HUES64 (cell line): ENCODE measurements at regions not wholly inside any gene's neighbourhood (a gene's known extent, or its start where the extent isn't known, plus 50 kb on each side); places are given as distances from the start of the nearest gene placed in this dataset.
A peak's percentile ranks its signal among the peaks of the same experiment; 100 is the strongest.

Experiments used
- H3K27ac ChIP-seq: 2 replicates; pipeline ENCODE4 v1.7.0; 2013; ENCODE audit warnings: low read depth, low read length, inconsistent platforms
- H3K27me3 ChIP-seq: 2 replicates; pipeline ENCODE4 v1.6.1; 2013; ENCODE audit warnings: mild to moderate bottlenecking, low read length; ENCODE audit not compliant: insufficient read depth
- H3K36me3 ChIP-seq: 2 replicates; pipeline ENCODE4 v1.6.1; 2013; ENCODE audit warnings: mild to moderate bottlenecking, low read length; ENCODE audit not compliant: insufficient read depth
- H3K4me1 ChIP-seq: 2 replicates; pipeline ENCODE4 v1.6.1; 2013; ENCODE audit warnings: mild to moderate bottlenecking, low read length, moderate library complexity; ENCODE audit not compliant: insufficient read depth
- H3K4me3 ChIP-seq: 2 replicates; pipeline ENCODE4 v1.5.1; 2013; ENCODE audit warnings: mild to moderate bottlenecking, low read length, moderate library complexity
- H3K9ac ChIP-seq: 2 replicates; pipeline ENCODE4 v1.6.1; 2013; ENCODE audit warnings: mild to moderate bottlenecking, low read depth, low read length
- H3K9me3 ChIP-seq: 2 replicates; pipeline ENCODE4 v1.6.1; 2013; ENCODE audit warnings: low read depth, low read length; ENCODE audit not compliant: insufficient read depth
- WGBS: fragments of 150-250, 120-280 bp; methylation state at CpG from one replicate; pipeline ENCODE4 v1.1.7; 2013; ENCODE audit warnings: missing lambda C conversion rate; 5-methylcytosine and 5-hydroxymethylcytosine counted together

DNA sequence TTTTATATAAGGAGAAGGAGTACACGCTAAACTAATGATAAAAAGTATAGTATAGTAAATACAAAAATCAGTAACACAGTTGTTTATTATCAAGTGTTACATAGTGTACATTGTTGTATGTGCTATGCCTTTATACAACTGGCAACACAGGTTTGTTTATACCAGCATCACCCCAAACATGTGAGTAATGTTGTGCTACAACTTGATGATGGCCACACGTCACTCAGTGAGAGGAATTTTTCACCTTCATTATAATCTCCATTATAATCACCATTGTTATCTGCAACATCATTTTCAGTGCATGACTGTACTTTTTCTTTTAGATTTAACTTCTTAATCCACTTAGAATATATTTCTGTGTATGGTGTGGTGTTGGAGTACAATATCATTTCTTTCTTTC, 204.0 kb upstream of the CTNNB1 start:
- Histone ChIP-seq H3K4me3 (no peak overlapping the region), H3K9me3 (no peaks in the 10 kb centered on the region), H3K36me3 (no peaks in the 10 kb centered on the region), H3K27ac (no peak overlapping the region), H3K27me3 (no peaks in the 10 kb centered on the region), H3K9ac (no peak overlapping the region), H3K4me1 (peaks cover 29% of the 10 kb centered on the region)
- WGBS, result 86% methylated on average over 1 of the region's 2 CpGs

DNA sequence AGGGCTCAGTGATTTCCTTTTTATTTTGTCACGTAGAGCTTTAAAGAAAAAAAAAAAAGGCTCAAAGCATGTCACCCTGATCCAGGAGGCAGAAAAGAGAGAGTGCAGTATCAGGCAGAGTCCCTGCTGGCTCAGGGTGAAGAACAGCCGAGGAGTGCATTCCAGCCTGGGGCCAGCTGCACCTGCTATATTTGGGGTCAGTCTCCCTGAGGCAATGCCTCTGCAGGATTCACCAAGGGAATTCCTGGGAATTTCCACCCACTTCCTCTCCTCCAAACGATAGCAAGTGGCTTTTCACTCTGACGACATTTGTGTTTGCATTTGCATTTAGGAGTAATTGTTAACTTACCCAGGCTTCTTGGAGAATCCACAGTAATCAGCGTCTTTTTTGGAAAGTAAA, 202.9 kb upstream of the CTNNB1 start:
- Histone ChIP-seq H3K4me3 (no peak overlapping the region), H3K9me3 (no peaks in the 10 kb centered on the region), H3K9ac (no peak overlapping the region), H3K36me3 (no peaks in the 10 kb centered on the region), H3K4me1 (peaks cover 34% of the 10 kb centered on the region), H3K27ac (peak overlapping the region; percentile 74), H3K27me3 (no peaks in the 10 kb centered on the region)
- WGBS, result 18% methylated on average over 5 of the region's 5 CpGs

GRCh38 chr3:40996827-40997710, 202.2 kb upstream of the CTNNB1 start:
- Histone ChIP-seq H3K9ac (no peak overlapping the region), H3K4me3 (no peak overlapping the region), H3K4me1 (peaks cover 34% of the 10 kb centered on the region), H3K27ac (peak overlapping the region; percentile 74; the same call in 1 of the 2 replicates), H3K36me3 (no peaks in the 10 kb centered on the region), H3K27me3 (no peaks in the 10 kb centered on the region), H3K9me3 (no peaks in the 10 kb centered on the region)
- WGBS, result 35% methylated on average over 6 of the region's 6 CpGs

DNA sequence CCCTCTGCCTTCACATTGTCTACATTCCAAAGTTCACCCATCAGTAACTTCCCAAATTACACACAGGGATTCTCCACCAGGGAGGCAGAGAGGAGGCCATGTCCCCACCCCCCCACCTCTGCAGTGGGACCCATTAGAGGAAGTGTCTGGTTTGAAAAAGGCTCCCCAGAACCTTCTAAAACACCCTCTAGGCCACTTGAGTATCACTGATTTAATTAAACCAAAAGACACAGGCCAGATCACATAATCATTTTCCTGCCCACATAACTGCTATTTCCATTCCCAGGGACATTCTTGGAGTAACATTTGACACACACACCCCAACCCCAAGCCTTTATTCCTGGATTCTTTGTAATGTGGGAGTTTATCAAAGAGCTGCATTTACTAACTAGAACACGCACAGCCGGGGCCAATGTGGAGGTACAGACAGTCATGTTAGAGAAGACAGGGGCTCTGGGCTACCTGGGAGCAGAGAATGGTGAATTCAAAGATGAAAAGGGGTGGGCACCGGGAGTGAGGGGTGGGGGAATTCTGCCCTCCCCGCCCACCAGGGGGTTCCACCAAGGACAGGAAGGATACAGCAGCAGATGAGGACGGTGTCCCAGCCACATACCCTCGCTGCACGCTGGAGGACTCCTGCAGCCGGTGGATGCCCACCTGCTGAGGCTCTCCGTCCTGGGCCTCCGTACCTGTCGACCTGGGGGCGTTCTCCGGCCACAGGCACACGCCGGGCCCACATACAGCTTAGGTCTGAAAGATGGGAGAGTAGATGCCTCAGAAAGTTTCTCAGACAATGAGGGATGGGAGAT, 201.4 kb upstream of the CTNNB1 start:
- Histone ChIP-seq H3K36me3 (no peaks in the 10 kb centered on the region), H3K27ac (peak overlapping the region; percentile 74; the same call in 1 of the 2 replicates), H3K27me3 (no peaks in the 10 kb centered on the region), H3K9ac (no peak overlapping the region), H3K4me3 (no peak overlapping the region), H3K4me1 (peaks cover 34% of the 10 kb centered on the region), H3K9me3 (no peaks in the 10 kb centered on the region)
- 81% methylated on average over 15 of the region's 15 CpGs for WGBS

DNA sequence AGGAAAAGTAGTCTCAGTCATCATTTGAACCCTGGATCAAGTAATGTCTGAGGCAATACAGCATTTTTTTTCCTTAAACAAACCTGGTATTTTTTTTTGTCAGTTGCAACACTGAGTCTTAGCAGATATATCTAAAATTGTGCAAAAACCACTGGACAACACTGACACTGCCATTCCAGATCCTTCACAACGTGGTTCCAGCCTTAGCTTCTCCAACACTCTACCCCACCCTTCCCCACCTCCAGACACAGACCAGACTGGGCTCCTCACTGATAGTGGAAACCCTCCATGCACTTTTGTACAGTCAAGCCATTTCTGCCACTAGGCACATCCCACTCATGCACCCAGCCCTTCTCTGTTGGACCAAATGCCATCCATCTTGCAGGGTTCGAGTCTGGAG, 199.6 kb upstream of the CTNNB1 start:
- no peaks in the 10 kb centered on the region for H3K27me3 ChIP-seq
- H3K4me1 ChIP-seq, result peaks cover 34% of the 10 kb centered on the region
- no peaks in the 10 kb centered on the region for H3K9me3 ChIP-seq
- H3K27ac ChIP-seq, result no peak overlapping the region
- WGBS, result 85% methylated on average over 2 of the region's 2 CpGs
- H3K9ac ChIP-seq, result no peak overlapping the region
- H3K4me3 ChIP-seq, result no peak overlapping the region
- no peaks in the 10 kb centered on the region for H3K36me3 ChIP-seq

- 89% methylated on average over 3 of the region's 6 CpGs for WGBS
- H3K36me3 ChIP-seq, result no peaks in the 10 kb centered on the region
- no peaks in the 10 kb centered on the region for H3K9me3 ChIP-seq
- no peaks in the 10 kb centered on the region for H3K27me3 ChIP-seq
- peaks cover 29% of the 10 kb centered on the region for H3K4me1 ChIP-seq
- H3K4me3 ChIP-seq, result no peak overlapping the region
- no peak overlapping the region for H3K9ac ChIP-seq
- H3K27ac ChIP-seq, result no peak overlapping the region
These were observed 198.8 kb upstream of the CTNNB1 start for GRCh38 chr3:41000471-41000870.

DNA sequence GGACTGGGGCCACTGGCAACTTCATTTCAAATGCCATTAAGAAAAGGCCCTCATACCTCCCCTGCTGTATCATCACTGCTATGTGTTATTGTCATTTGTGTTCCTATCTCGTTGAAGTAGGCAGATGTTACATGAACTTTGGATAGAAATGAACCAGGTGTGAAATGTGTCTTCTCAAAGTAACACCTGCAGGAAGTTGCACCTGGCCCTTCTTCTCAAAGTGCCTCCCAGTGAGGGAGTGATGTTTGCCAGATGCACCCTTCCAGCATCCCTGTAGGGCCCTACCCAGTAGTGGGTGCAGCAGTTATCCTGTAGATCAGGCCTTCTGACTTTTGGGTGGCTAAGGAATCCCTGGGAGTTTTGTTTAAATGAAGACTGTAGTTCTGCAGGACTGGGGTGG, 197.7 kb upstream of the CTNNB1 start:
- no peaks in the 10 kb centered on the region for H3K27me3 ChIP-seq
- no peak overlapping the region for H3K4me3 ChIP-seq
- no peak overlapping the region for H3K9ac ChIP-seq
- H3K36me3 ChIP-seq, result no peaks in the 10 kb centered on the region
- 86% methylated on average over 1 of the region's 1 CpG for WGBS
- H3K9me3 ChIP-seq, result no peaks in the 10 kb centered on the region
- no peak overlapping the region for H3K27ac ChIP-seq
- peaks cover 18% of the 10 kb centered on the region for H3K4me1 ChIP-seq

GRCh38 chr3:41002104-41002503, 197.2 kb upstream of the CTNNB1 start:
- H3K36me3 ChIP-seq, result no peaks in the 10 kb centered on the region
- WGBS, result 74% methylated on average over 4 of the region's 4 CpGs
- H3K4me1 ChIP-seq, result peaks cover 13% of the 10 kb centered on the region

GRCh38 chr3:41007399-41007798, 191.9 kb upstream of the CTNNB1 start:
- Histone ChIP-seq H3K4me1 (no peaks in the 10 kb centered on the region), H3K4me3 (no peak overlapping the region), H3K27ac (no peak overlapping the region), H3K9me3 (peaks cover 10% of the 10 kb centered on the region; the same call in 1 of the 2 replicates), H3K36me3 (no peaks in the 10 kb centered on the region), H3K27me3 (no peaks in the 10 kb centered on the region), H3K9ac (no peak overlapping the region)

More at GRCh38 chr3:41002104-41002503, 197.2 kb upstream of the CTNNB1 start:
- Histone ChIP-seq H3K27ac (no peak overlapping the region), H3K4me3 (no peak overlapping the region), H3K9me3 (no peaks in the 10 kb centered on the region), H3K9ac (no peak overlapping the region), H3K27me3 (no peaks in the 10 kb centered on the region)

- no peaks in the 10 kb centered on the region for H3K27me3 ChIP-seq
- WGBS, result 100% methylated on average over 1 of the region's 2 CpGs
- no peak overlapping the region for H3K4me3 ChIP-seq
These were observed 187.5 kb upstream of the CTNNB1 start for GRCh38 chr3:41011854-41012253.

DNA sequence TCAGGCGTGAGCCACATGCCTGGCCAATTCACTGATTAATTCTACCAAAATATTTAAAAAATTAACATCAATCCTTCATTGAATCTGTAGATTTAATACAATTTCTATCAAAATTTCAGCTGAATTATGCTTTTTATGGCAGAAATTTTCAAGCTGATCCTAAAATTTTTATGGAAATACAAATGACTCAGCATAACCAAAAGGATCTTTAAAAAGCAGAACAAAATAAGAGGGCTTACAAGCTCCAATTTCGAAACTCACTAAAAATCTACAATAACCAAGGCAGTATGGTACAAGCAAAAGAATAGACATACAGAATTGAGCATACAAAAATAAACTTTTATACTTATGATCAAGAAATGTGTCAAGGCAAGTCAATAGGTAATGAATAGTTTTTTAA, 180.4 kb upstream of the CTNNB1 start:
- Histone ChIP-seq H3K4me1 (no peaks in the 10 kb centered on the region), H3K27me3 (no peaks in the 10 kb centered on the region), H3K27ac (no peak overlapping the region), H3K36me3 (no peaks in the 10 kb centered on the region), H3K4me3 (no peak overlapping the region), H3K9me3 (no peaks in the 10 kb centered on the region), H3K9ac (no peak overlapping the region)
- 98% methylated on average over 2 of the region's 2 CpGs for WGBS

More at GRCh38 chr3:41011854-41012253, 187.5 kb upstream of the CTNNB1 start:
- Histone ChIP-seq H3K27ac (no peak overlapping the region), H3K4me1 (no peaks in the 10 kb centered on the region), H3K9me3 (peaks cover 10% of the 10 kb centered on the region; the same call in 1 of the 2 replicates), H3K36me3 (no peaks in the 10 kb centered on the region), H3K9ac (no peak overlapping the region)
